GM19467 (cell line): ENCODE measurements at regions not wholly inside any gene's neighbourhood (a gene's known extent, or its start where the extent isn't known, plus 50 kb on each side); places are given as distances from the start of the nearest gene placed in this dataset.

Experiments
- ATAC-seq: cut with Tn5 transposase; IDR thresholded peaks from one replicate; pipeline ENCODE4 v1.9.1; 2021; ENCODE audit warnings: mild to moderate bottlenecking, moderate library complexity; ENCODE audit not compliant: unreplicated experiment

DNA sequence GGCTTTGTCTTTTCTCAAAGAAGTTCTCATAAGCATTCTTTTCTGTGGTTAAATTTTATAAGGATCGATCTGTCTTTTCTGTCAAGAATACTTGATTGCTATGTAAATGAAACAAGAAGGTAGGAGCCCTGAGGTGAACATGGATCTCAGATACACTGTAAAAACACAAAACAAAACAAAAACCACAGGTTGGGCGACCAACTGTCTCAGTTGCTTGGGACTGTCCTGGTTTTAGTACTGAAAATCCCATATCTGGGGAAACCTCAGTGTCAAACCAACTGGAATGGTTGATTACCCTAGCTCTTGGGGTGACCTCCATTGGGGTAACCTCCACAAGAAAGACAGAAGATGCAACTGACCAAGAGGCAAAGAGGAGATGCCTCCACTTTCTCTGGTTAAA, 55.8 kb upstream of the TMEM178A start:
- no peak for ATAC-seq

DNA sequence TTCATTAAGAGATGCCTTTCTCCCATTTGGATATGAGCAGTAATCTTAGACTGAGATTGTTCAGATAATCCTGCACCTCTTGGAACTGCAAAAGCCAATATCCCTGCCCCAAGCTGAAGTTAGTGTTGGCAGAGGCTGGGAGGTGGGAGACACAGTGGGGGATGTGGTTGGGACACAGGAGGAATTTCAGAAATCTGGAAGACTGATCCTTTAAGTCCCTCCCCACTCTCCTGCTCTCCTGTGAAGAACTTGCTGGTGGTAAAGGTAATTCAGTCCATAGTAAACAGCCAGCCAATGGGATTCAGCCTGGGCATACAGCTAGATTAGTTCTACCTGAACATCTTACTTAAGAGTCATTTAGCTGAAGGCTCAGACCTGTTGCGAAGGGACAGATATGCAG, 50.0 kb upstream of the TMEM178A start:
- no peak for ATAC-seq
